ENCODE measurements at regions not wholly inside any gene's neighbourhood (a gene's known extent, or its start where the extent isn't known, plus 50 kb on each side); places are given as distances from the start of the nearest gene placed in this dataset.

- TF ChIP-seq ELK3 (CRISPR knock-in tag; IDR thresholded peaks at IDR 0.05) (no peak), ZNF263 (CRISPR knock-in tag; IDR thresholded peaks at IDR 0.05; ENCODE audit: borderline replicate concordance) (no peak; the same call in 1 of the 2 replicates)
These were observed 79.0 kb upstream of the RAI14 start for GRCh38 chr5:34576891-34577666.

Data from K562 (cell line).